TTC549 (cell line): ENCODE measurements at regions not wholly inside any gene's neighbourhood (a gene's known extent, or its start where the extent isn't known, plus 50 kb on each side); places are given as distances from the start of the nearest gene placed in this dataset.
"Not testable (repeated sequence)": the region's sequence is repeated elsewhere in the genome, so short reads cannot be mapped to it uniquely, and the experiment has no call there.

Source experiments
- FAIRE-seq: peaks from 2 replicates; lab custom pipeline; 2012; peaks lifted over from hg19 to GRCh38; lab: Jason Lieb, UNC

GRCh38 chr14:40240245-40240859 lies 808.1 kb upstream of the FBXO33 start:
- FAIRE-seq: no peak

GRCh38 chr14:40232302-40232701 lies 800.1 kb upstream of the FBXO33 start:
- FAIRE-seq: no peak

- FAIRE-seq: no peak
Measured at GRCh38 chr14:40229676-40230075, 797.4 kb upstream of the FBXO33 start.

- no peak for FAIRE-seq
Measured at GRCh38 chr14:40222996-40223395, 790.8 kb upstream of the FBXO33 start.

GRCh38 chr14:40221428-40221827 lies 789.2 kb upstream of the FBXO33 start:
- FAIRE-seq: no peak

- no peak for FAIRE-seq
Measured at GRCh38 chr14:40219032-40219431, 786.8 kb upstream of the FBXO33 start.

GRCh38 chr14:40218282-40218941 lies 786.2 kb upstream of the FBXO33 start:
- FAIRE-seq: no peak

GRCh38 chr14:40216976-40217375 lies 784.7 kb upstream of the FBXO33 start:
- FAIRE-seq: no peak

- FAIRE-seq: not testable (repeated sequence)
Measured at GRCh38 chr14:40216408-40216807, 784.2 kb upstream of the FBXO33 start.

GRCh38 chr14:40213701-40214100 lies 781.5 kb upstream of the FBXO33 start:
- FAIRE-seq: no peak

- no peak for FAIRE-seq
Measured at GRCh38 chr14:40204441-40205175, 772.4 kb upstream of the FBXO33 start.

- FAIRE-seq: no peak
Measured at GRCh38 chr14:40199101-40199500, 766.9 kb upstream of the FBXO33 start.

- FAIRE-seq: no peak
Measured at GRCh38 chr14:40197344-40197743, 765.1 kb upstream of the FBXO33 start.

GRCh38 chr14:40188006-40188405 lies 755.8 kb upstream of the FBXO33 start:
- FAIRE-seq: no peak

- FAIRE-seq: no peak
Measured at GRCh38 chr14:40164083-40164482, 731.9 kb upstream of the FBXO33 start.

GRCh38 chr14:40139657-40140056 lies 707.4 kb upstream of the FBXO33 start:
- no peak for FAIRE-seq

- no peak for FAIRE-seq
Measured at GRCh38 chr14:40133463-40133862, 701.2 kb upstream of the FBXO33 start.

GRCh38 chr14:40129159-40129558 lies 696.9 kb upstream of the FBXO33 start:
- FAIRE-seq: no peak

- no peak for FAIRE-seq
Measured at GRCh38 chr14:40123816-40124215, 691.6 kb upstream of the FBXO33 start.

- no peak for FAIRE-seq
Measured at GRCh38 chr14:40122968-40123648, 690.9 kb upstream of the FBXO33 start.

- FAIRE-seq: no peak
Measured at GRCh38 chr14:40119765-40120164, 687.5 kb upstream of the FBXO33 start.

GRCh38 chr14:40119321-40119720 lies 687.1 kb upstream of the FBXO33 start:
- FAIRE-seq: no peak

GRCh38 chr14:40115583-40115982 lies 683.4 kb upstream of the FBXO33 start:
- FAIRE-seq: no peak
